AG09309 (cell line): ENCODE measurements at regions not wholly inside any gene's neighbourhood (a gene's known extent, or its start where the extent isn't known, plus 50 kb on each side); places are given as distances from the start of the nearest gene placed in this dataset.

Experiments used
- DNase-seq: peaks from one replicate; pipeline ENCODE4 v3.0.0-alpha.2; 2010; ENCODE audit warnings: low read depth
- H3K4me3 ChIP-seq: 2 replicates; pipeline ENCODE4 v1.5.1; 2011; ENCODE audit warnings: mild to moderate bottlenecking, low read depth, low read length, moderate library complexity; ENCODE audit not compliant: control insufficient read depth
- TF ChIP-seq, protein P1 (sequence below): IDR thresholded peaks from 2 replicates; pipeline ENCODE4 v1.5.1; 2011; ENCODE audit warnings: mild to moderate bottlenecking, low read depth, low read length, inconsistent platforms; ENCODE audit not compliant: insufficient read depth, control insufficient read depth; ENCODE audit errors: missing control alignments

GRCh38 chr4:41432219-41432618 is 105.7 kb upstream of the LIMCH1 start:
- TF ChIP-seq, protein P1, sequence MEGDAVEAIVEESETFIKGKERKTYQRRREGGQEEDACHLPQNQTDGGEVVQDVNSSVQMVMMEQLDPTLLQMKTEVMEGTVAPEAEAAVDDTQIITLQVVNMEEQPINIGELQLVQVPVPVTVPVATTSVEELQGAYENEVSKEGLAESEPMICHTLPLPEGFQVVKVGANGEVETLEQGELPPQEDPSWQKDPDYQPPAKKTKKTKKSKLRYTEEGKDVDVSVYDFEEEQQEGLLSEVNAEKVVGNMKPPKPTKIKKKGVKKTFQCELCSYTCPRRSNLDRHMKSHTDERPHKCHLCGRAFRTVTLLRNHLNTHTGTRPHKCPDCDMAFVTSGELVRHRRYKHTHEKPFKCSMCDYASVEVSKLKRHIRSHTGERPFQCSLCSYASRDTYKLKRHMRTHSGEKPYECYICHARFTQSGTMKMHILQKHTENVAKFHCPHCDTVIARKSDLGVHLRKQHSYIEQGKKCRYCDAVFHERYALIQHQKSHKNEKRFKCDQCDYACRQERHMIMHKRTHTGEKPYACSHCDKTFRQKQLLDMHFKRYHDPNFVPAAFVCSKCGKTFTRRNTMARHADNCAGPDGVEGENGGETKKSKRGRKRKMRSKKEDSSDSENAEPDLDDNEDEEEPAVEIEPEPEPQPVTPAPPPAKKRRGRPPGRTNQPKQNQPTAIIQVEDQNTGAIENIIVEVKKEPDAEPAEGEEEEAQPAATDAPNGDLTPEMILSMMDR = no peak
- no peak for DNase-seq
- no peak overlapping the region for H3K4me3 ChIP-seq

- no peak overlapping the region for H3K4me3 ChIP-seq
- DNase-seq = peak; percentile 84
- TF ChIP-seq, protein P1 = no peak
These were observed 105.1 kb upstream of the LIMCH1 start for GRCh38 chr4:41432881-41433280.

GRCh38 chr4:41433361-41433760 is 104.6 kb upstream of the LIMCH1 start:
- DNase-seq = no peak
- TF ChIP-seq, protein P1 = no peak
- H3K4me3 ChIP-seq = no peak overlapping the region

DNA sequence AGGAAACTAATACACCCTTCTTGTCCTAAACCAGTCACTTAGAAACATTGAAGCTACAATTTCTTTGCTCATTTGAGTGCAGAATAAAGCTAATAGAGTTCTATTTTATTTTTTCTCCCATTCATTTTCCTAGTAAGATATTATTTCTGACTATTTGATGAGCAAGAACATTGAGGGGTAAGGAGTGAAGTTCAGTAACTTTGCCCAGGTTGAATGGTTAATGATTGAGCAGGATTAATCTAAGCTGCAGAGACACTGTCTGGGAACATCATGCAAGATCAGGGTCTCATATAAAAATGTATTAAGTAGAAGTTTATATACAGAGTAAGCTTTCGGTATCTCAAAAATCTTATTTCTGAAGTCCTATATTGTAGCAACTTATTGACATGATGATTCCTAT is 102.4 kb upstream of the LIMCH1 start:
- DNase-seq = no peak
- H3K4me3 ChIP-seq = no peak overlapping the region
- TF ChIP-seq, protein P1 = no peak

GRCh38 chr4:41436419-41436818 is 101.5 kb upstream of the LIMCH1 start:
- H3K4me3 ChIP-seq = no peak overlapping the region
- DNase-seq = no peak
- TF ChIP-seq, protein P1 = no peak

- H3K4me3 ChIP-seq = no peak overlapping the region
- DNase-seq = no peak
- TF ChIP-seq, protein P1 = no peak
These were observed 100.8 kb upstream of the LIMCH1 start for GRCh38 chr4:41437111-41437536.

GRCh38 chr4:41438931-41439297 is 99.0 kb upstream of the LIMCH1 start:
- TF ChIP-seq, protein P1 = no peak
- no peak for DNase-seq
- no peak overlapping the region for H3K4me3 ChIP-seq
